GM18909 (cell line): ENCODE measurements at regions not wholly inside any gene's neighbourhood (a gene's known extent, or its start where the extent isn't known, plus 50 kb on each side); places are given as distances from the start of the nearest gene placed in this dataset.

ENCODE experiments used
- ATAC-seq: cut with Tn5 transposase; IDR thresholded peaks from one replicate; pipeline ENCODE4 v1.9.1; 2021; ENCODE audit warnings: mild to moderate bottlenecking; ENCODE audit not compliant: unreplicated experiment, poor library complexity

DNA sequence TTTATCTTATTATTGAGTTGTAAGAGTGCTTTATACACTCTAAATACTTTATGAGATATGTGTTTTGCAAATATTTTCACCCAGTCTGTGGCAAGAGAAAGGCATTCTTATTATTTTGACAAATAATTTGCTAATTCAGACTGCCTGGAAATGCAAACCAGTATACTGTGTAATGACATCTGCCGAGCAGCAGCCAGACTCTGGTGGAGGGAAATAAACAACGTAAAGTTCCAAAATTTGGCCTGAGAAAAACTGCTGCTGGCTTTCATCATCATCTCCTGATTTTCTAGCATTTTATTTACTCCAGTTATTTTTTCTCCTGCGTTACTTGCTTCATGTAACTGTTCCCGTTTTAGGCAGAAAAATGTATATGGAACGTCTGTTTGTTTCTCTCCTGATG is 161.6 kb downstream of the RNF152 start:
- no peak for ATAC-seq

DNA sequence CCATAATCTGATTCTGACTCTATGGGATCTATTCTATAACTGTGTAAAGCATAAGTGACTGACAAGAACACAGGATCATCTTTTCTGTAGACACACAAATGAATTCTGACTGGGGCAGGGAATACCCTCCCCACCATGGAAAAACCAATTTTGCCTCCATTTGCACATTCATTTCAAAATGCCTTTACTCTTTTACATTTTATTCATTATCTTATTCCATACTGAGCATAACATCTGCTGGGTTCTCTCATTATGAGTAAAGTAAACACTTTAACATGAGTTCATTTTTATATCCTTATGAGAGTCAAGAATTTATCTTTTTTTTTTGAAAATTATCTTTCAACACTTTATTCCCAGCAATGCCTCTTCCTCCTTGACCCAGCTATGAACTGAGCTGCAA is 163.5 kb downstream of the RNF152 start:
- no peak for ATAC-seq

DNA sequence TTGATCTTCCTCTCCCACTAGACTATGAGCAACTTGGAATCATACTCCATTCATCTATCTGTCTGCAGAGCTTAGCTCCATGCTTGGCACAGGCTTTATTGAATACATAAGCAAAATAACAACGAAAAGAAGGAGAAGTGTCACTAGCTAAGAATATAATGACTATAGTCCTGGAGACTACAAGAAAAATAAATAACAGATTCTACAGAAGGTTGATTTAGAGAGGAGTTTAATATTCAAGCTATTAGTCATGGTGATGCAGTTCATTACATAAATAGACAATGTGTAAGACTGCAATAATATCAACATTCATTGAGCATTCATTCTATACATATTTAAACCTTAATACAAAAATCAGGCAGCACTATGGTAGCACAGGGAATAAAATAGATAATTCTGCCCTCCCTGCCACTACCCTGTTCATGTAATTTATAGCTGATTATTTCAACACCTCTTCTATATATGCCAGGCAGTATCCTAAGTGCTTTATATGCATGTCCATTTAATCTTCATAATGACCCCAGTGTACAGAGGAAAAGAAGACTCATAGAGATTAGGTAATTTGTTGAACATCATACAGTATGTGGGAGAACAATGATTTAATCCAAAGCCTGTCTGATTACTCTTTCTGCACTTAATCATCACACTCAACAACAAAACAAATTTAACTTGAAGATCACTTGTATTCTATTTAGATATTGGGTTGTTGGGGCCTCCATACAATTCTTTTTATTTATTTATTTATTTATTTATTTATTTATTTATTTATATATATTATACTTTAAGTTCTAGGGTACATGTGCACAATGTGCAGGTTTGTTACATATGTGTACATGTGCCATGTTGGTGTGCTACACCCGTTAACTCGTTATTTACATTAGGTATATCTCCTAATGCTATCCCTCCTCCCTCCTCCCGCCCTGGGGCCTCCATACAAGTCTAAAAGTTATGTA is 165.3 kb downstream of the RNF152 start:
- ATAC-seq: no peak

DNA sequence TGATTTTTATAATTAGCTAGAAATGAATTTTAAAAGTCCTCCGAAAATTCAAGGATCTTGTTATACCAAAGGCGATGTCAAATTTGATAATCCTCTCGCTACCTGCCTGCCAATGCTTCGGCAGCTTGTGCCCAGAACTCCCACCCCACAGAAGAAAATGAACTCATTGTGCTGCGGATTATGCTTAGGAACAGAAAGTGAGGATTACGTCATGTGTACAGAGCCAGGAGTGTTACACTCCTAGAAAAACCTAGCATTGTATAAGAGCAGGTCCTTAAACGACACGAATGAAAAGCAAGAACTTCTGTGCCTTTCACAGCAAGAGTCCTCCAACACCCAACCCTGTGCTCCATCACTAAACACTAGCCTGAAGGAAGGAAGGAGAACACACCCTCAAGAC is 168.3 kb downstream of the RNF152 start:
- ATAC-seq: no peak

DNA sequence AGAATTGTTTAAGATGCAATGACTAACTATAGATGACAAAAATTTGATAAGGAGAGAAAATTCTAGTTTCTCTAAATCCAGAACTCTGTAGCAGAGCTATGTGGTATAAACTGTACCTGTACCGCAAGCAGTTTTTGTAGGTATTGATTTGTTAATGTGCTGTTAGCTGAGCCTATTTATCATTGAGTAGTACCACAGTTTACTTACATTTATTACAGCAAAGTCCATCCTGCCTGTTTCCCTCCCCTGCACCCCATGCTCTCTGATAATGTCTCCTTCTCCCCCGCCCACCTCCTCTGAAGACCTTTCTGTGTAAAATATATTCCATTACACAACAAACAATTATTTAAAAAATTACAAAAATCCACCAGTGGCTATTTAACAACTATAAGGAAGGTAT is 170.6 kb downstream of the RNF152 start:
- ATAC-seq: no peak

DNA sequence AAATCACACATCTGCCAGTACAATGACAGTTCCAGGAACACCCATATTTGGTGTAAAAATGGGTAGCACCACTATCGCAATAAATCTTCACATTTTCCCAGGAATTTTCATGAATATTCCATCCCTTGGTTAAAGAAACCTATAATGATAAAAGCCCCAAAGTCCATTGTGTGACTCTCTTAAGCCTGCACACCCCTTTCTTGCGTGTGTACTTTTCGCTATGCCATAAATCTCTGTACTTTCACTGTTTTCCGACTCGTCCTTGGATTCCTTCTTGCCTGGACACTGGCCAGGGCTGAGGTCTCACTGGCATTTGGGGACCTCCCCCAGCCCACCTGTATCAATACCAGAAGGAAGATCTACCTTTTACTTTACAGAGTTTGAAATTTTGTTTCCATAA is 172.3 kb downstream of the RNF152 start:
- no peak for ATAC-seq

DNA sequence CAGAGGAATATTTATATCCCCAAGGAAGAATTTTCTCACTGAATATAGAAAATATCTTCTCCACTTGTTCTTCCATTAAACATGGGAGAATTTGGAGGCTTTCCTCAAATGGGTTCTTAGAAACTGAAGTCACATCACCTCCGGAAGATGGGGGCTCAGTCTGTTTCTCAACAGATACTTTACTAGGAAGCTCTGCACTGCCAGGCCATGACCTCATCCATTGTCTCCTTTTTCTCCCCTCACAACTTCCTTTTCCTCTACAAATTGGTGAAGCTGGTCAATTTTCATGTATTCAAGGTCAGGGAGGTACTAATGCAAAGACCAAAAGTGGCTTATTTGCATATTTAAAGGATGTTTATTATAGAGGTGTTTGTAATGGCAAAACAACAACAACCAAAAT is 173.1 kb downstream of the RNF152 start:
- no peak for ATAC-seq

DNA sequence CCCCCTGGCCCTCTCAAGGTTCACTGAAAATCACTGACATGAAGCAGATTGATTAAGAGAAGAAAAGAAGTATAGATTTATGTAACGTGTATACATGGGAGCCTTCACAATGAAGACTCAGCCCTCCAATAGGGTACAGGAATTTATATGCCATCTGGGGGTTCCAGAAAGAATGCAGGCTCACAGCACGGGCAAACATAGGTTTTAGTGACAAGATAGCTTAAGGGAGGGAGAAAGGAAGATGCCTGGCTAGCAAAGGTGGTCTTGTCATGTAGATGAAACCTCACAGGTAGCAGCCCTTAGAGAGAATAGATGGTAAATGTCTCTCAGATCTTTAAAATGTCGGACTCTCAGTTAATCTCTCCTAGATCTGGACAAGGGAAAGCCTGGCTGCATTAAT is 173.9 kb downstream of the RNF152 start:
- no peak for ATAC-seq

DNA sequence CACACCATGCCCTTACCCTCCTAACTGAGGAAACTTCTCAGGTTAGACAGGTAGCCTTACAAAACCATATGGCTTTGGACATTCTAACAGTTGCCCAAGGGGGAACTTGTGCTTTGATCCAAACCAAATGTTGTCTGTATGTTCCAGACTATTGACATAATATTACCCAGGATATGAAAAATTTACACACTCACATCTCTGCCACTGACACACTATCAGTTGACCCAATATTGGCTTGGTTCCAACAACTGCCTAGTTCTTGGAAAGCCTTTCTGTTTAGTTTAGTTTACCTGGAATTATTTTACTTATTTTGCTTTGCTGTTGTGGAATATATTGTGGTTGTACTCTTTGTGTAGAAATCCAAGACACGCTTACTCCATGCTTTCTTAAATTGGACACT is 178.4 kb downstream of the RNF152 start:
- ATAC-seq: no peak

DNA sequence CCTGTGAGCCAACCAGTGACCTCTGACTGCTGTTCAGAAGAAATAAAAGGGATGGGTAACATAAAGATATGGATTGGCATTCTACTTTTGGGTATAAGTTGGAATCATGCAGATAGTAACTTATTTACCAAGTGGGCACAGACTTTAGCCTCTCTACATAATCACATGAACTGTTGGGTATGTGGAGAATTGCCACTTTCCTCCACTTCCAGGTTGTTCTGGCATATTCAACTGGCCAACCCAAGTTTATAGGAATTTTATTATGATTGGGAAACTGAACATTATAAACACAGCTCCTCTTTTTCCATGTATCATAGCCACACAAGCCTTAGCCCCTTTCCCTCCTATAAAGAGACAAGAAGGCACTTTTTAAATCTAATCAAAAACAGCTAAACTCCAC is 179.3 kb downstream of the RNF152 start:
- no peak for ATAC-seq

DNA sequence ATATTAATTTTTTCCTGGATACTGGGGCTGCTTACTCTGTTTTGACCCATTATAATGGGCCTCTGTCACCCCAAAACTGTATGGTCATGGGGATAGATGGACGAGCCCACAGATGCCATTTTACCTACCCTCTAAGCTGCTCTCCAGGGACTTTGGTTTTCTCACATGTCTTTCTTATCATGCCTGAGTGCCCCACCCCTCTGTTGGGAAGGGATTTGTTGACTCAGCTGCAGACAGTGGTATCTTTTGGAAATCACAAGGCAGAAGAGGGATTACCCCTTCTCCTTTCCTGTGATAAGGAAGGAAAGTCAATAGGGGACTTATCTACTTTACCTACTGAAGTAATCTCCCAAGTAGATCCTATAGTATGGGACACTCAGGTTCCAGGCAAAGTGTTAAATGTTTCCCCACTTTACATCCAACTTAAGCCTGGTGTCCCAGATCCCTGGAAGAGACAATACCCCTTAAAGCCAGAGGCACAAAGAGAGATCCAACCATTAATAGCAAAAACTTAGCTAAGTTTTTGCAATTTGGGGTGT is 182.7 kb downstream of the RNF152 start:
- ATAC-seq: no peak

DNA sequence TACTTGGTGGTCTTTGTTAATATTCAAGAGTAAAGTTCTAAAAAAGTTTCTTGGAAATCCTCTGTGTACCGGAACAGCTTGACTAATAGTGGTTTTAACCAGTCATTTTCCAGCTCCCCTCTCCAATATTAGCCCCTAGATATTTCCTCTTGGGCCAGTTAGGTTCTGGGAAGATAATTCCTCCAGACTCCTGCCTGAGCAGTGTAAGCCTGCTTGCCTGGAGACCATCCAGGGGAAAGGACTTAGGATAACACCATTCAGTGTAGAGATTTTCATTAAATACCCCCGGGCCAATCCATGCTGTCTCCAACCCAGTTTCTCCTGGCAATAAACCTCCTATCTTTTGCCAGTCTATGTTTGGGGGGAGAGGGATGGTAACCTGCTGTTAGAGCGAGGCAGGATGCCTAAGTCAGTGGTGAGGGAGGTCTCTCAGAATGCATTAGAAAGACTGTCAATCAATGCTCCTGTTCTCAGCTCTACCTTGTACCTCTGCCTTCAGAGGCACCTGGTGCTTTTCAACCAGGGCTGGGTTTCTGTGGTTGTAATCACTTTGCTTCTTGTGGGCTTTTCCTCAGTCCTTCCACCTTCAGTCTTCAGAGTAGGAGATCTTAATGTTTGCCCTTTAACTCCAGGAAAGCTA is 186.4 kb downstream of the RNF152 start:
- ATAC-seq: no peak

DNA sequence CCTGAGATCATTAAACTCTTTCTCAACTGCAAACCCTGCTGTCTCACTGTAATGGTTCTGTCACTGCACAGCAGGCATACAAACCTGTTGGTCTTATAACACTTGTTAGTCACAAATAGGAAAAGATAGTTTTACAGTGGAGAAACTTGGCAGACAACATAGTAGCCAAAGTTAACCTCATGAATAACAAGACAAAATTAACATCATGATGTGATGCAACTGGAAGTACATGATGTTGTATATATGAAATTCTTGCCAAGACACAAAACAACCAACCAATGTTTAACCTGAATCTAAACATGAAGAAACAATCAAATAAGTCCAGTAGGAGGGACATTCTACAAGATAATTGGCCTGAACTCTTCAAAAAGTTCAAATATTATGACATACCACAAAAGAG is 189.3 kb downstream of the RNF152 start:
- ATAC-seq: no peak

DNA sequence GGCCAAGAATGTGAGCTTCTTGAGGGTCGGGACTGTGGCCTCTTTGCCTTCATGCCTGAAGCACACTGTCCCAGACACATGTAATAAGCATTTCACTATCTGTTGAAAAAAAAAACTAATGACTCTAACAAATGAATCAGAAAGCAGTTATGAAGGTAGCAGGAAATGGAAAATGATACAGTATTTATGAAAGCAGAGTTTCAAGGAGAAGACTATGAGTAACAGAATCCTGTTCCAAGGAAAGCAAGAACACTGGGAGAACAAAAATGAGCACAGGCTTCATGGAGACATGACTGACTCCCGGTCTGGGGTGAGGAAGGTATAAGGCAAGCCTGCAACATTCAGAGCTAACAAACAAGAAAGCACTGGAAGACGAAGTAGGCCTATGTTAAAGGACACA is 190.8 kb downstream of the RNF152 start:
- ATAC-seq: no peak

DNA sequence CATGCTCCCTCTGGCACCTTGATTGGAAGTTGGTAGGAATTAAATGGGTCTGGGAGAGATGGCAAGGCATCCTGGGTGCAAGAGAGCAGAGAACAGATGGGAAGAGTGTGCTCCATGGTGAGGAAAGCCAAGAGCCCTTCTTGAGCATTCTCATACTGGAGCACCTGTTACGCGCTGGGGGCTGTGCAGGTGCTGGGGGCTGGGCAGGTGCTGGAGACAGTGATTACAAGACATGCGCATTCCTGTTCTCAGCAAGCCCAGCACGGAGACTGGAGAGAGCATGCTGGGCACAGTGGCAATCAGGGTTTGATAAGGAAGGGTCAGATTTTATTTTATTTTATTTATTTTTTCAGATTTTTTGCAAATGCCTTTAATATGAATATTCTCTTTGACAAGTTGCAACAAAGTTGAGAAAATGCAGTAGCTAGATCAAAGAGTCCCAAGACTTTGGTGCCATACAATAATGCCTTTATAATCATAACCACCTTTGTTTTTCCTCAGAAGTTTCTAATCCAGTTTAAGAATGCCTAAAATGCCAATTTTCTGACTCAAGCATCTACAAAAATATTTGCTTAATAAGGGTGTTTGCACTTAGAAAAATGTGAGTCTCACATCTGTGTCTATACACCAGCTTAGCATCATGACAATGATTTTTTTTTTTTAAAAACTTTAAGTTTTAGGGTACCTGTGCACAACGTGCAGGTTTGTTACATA is 193.3 kb downstream of the RNF152 start:
- ATAC-seq: no peak

DNA sequence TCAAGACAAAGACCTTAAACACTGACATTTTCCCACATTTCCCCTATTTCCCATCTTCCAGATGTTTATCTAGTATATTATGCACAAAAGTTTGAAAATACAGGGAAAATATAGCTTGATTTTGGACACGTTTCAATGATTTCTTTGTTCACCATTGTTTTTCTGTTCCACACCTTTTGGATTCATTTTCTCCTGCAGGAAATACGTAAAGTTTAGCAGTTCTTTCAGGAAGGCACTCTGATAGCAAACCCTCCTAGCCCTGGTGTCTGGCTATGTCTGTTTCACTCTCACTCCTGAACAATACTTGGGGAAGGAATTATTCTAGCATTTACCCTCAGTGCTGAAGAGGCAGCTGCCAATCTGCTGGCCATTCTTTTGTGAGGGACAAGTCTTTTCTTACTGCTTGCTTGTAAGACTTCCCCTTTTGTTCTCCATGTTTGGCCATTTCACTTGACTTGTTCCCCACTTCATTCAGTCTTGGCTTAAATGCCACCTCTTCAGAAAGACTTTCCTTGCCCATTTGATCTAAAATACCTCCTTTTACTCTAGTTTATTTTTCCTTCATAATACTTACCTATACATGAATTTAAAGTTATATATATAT is 195.4 kb downstream of the RNF152 start:
- no peak for ATAC-seq

DNA sequence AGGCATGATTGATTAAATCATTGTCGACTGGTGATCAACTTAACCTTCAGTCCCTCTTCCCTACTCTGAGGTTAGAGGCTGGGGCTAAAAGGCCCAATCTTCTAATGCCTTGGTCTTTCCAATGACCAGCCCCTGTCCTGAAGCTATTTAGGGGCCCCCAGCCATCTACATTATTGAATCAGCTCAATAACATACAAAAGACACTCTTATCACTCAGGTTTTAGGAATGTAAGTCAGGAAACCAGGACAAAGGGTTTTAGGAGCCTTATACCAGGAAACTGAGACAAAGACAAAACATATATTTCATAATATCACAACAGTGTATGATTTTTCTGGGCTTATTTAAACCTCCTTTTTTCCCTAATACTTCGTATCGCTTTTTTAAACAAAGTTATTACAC is 198.6 kb downstream of the RNF152 start:
- ATAC-seq: no peak

DNA sequence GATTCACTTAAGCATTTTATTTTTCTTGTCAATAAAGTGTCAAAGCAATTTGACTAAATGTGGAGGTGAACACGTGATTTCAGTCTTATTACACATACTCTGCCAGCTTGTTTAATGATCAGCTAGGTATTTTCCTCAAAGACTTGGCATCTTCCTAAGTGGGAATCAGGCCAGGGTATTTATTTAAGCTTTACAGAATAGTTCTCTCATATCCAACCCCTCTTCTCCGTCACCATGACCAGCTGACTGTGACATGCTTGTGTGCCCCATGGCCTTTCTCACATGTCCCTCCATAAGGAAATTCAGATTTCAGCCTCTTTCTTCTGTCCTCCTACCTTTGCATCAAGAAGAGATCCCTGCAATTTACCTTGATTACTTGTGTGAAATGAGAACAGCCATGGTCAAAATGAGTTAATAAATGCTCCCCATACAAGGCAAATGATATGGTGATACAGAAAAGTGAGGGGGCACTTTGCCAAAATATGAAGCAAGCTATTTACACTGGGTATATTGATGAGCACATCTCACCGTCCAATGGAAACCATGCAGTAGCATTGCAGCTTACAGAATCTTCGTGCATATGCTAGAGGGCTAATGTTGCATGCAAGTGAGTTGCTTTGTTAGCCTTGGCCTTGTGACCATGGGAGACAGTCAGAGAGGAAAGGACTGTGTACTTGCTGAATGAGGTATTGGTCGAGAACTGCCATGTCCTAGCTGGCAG is 202.2 kb downstream of the RNF152 start:
- no peak for ATAC-seq

DNA sequence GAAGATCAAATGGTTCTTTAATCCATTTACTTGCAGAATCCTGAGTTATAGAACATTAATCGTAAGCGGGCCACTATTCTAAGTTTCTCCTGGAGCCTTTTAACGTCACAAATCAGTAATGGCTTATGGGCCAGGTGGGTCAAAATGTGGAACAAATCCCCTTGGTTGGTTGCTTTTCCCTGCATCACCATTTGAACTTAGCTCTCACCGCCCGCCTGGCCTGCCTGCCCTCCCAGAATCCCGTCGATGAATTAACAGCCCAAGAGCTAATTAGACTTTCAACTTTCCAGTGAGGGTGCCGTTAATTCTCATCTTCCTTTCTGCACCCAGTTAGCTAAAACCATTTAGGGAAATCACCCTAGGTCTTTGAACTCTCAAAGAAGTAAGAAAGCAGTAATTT is 205.5 kb downstream of the RNF152 start:
- ATAC-seq: no peak

DNA sequence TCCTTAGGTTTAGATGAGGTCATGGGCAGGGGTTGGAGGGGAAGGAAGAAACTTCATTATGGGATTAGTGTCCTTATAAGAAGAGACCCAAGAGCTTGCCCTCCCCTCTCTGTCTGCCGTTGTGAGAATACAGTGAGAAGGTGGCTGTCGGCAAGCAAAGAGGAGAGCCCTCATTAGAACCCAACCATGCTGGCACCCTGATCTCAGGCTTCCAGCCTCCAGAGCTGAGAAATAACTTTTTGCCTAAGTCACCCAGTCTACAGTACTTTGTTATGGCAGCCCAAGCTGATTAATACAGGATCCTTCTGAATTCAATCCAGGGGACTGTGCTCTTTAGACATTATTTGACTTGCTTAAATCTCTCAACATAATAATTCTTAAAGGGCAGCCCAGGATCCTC is 209.0 kb downstream of the RNF152 start:
- ATAC-seq: no peak
